Keratinocyte (primary cell): ENCODE measurements at regions not wholly inside any gene's neighbourhood (a gene's known extent, or its start where the extent isn't known, plus 50 kb on each side); places are given as distances from the start of the nearest gene placed in this dataset.

Source experiments
- DNase-seq: peaks from one replicate; pipeline ENCODE4 v3.0.0-alpha.2; 2011; ENCODE audit warnings: low read depth, missing footprints, low spot score
- FAIRE-seq: peaks from 2 replicates; lab custom pipeline; 2011; peaks lifted over from hg19 to GRCh38; lab: Jason Lieb, UNC
- H2AFZ ChIP-seq: 2 replicates; pipeline ENCODE4 v1.6.0; 2012; ENCODE audit warnings: low read length, control low read depth, inconsistent platforms; ENCODE audit not compliant: control insufficient read depth
- H3K27ac ChIP-seq: 2 replicates; pipeline ENCODE4 v1.5.1; 2011; ENCODE audit warnings: low read length; ENCODE audit not compliant: control insufficient read depth, insufficient read depth
- H3K27me3 ChIP-seq: 3 replicates; pipeline ENCODE4 v1.6.0; 2011; ENCODE audit warnings: low read length; ENCODE audit not compliant: control insufficient read depth, insufficient read depth; ENCODE audit errors: extremely low read depth
- H3K36me3 ChIP-seq, 2 experiments: 2 replicates in 1 of 2; 3 replicates in 1 of 2; pipeline ENCODE4 v1.5.1; 2011; ENCODE audit warnings: low read length in 2 of 2, mild to moderate bottlenecking in 1 of 2; ENCODE audit not compliant: control insufficient read depth in 2 of 2, insufficient read depth in 2 of 2; ENCODE audit errors: extremely low read depth in 1 of 2
- H3K4me1 ChIP-seq: 3 replicates; pipeline ENCODE4 v1.5.1; 2011; ENCODE audit warnings: low read length; ENCODE audit not compliant: control insufficient read depth, insufficient read depth; ENCODE audit errors: extremely low read depth
- H3K4me2 ChIP-seq: 3 replicates; pipeline ENCODE4 v1.6.0; 2011; ENCODE audit warnings: low read depth, low read length; ENCODE audit not compliant: control insufficient read depth, insufficient read depth; ENCODE audit errors: extremely low read depth
- H3K4me3 ChIP-seq, 3 experiments: fragments of 200-600 bp in 1 of 3; sonication (generic) in 1 of 3; 2 replicates in 2 of 3; 3 replicates in 1 of 3; pipeline ENCODE4 v1.5.1; 2011 to 2016; ENCODE audit warnings: low read length in 3 of 3, mild to moderate bottlenecking in 3 of 3, control low read depth in 2 of 3, inconsistent platforms in 1 of 3, low read depth in 1 of 3, mixed read lengths in 1 of 3, mixed run types in 1 of 3, moderate library complexity in 1 of 3; ENCODE audit not compliant: control insufficient read depth in 2 of 3, insufficient read depth in 2 of 3; ENCODE audit errors: extremely low read depth in 1 of 3
- H3K79me2 ChIP-seq: 2 replicates; pipeline ENCODE4 v1.6.0; 2012; ENCODE audit warnings: low read length; ENCODE audit not compliant: control insufficient read depth, insufficient read depth
- H3K9ac ChIP-seq: 3 replicates; pipeline ENCODE4 v1.6.0; 2011; ENCODE audit warnings: low read length; ENCODE audit not compliant: control insufficient read depth, insufficient read depth; ENCODE audit errors: extremely low read depth
- H3K9me1 ChIP-seq: 3 replicates; pipeline ENCODE4 v1.6.0; 2011; ENCODE audit warnings: low read length; ENCODE audit not compliant: control insufficient read depth, insufficient read depth; ENCODE audit errors: extremely low read depth
- H3K9me3 ChIP-seq: 2 replicates; pipeline ENCODE4 v1.5.1; 2012; ENCODE audit warnings: low read depth, low read length; ENCODE audit not compliant: control insufficient read depth
- H4K20me1 ChIP-seq: 3 replicates; pipeline ENCODE4 v1.6.0; 2011; ENCODE audit warnings: low read length; ENCODE audit not compliant: control insufficient read depth, insufficient read depth; ENCODE audit errors: extremely low read depth
- EZH2 ChIP-seq: IDR thresholded peaks from one replicate; pipeline ENCODE4 v1.6.1; 2012; ENCODE audit warnings: inconsistent platforms, mild to moderate bottlenecking, low read length, moderate library complexity
- dilution Hi-C: fragments of 300-500 bp; cut with MboI; formaldehyde crosslinking; loops from one replicate; pipeline ENCODE4 v1.7.0; 2020; ENCODE audit warnings: low sequenced_read_pairs; ENCODE audit not compliant: extremely low pct_ligation_motif_present
- TF ChIP-seq, protein P1 (sequence below), 3 experiments: IDR thresholded peaks in 1 of 3; conservative IDR thresholded peaks in 1 of 3; optimal IDR thresholded peaks in 1 of 3; 2 replicates in 2 of 3; 3 replicates in 1 of 3; pipeline versions ENCODE3 to v1.5.1; 2011; ENCODE audit warnings: low read length in 3 of 3, mild to moderate bottlenecking in 3 of 3, moderate library complexity in 2 of 3, control low read depth in 1 of 3, inconsistent platforms in 1 of 3; ENCODE audit not compliant: insufficient read depth in 2 of 3; ENCODE audit errors: extremely low read depth in 1 of 3

DNA sequence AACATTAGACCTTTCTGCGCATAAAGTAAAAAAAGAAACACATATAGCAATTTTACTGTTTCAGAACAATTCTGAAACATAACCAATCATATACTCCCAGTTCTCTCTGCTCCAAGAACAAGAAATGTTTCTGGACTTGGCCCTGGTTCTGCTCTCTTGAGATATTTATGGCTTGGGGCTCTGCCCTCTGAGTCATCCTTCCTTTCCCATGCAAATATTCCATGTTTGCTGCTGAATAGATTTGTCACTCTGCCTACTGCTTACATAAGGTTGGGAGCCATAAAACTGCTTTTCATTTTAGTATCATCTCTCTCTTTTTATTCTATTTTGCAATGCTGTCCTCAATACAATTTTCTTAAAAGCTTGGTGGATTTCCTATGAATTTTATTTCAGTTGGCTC lies 499.6 kb upstream of the ACVR2A start:
- TF ChIP-seq, protein P1, sequence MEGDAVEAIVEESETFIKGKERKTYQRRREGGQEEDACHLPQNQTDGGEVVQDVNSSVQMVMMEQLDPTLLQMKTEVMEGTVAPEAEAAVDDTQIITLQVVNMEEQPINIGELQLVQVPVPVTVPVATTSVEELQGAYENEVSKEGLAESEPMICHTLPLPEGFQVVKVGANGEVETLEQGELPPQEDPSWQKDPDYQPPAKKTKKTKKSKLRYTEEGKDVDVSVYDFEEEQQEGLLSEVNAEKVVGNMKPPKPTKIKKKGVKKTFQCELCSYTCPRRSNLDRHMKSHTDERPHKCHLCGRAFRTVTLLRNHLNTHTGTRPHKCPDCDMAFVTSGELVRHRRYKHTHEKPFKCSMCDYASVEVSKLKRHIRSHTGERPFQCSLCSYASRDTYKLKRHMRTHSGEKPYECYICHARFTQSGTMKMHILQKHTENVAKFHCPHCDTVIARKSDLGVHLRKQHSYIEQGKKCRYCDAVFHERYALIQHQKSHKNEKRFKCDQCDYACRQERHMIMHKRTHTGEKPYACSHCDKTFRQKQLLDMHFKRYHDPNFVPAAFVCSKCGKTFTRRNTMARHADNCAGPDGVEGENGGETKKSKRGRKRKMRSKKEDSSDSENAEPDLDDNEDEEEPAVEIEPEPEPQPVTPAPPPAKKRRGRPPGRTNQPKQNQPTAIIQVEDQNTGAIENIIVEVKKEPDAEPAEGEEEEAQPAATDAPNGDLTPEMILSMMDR (optimal IDR thresholded peaks at IDR 0.05 in 1 of 3, IDR thresholded peaks at IDR 0.05 in 1 of 3, conservative IDR thresholded peaks at IDR 0.05 in 1 of 3; ENCODE audit: extremely low read depth in 1 of 3, insufficient read depth in 2 of 3, low read length in 3 of 3) = no peak
- no peak for TF ChIP-seq EZH2
- H2AFZ ChIP-seq = no peak overlapping the region
- H3K79me2 ChIP-seq = no peaks in the 10 kb centered on the region
- no peaks in the 10 kb centered on the region for H3K9me1 ChIP-seq
- no peaks in the 10 kb centered on the region for H3K9me3 ChIP-seq
- H3K36me3 ChIP-seq = no peaks in the 10 kb centered on the region
- dilution Hi-C loops = no loop called here
- no peaks in the 10 kb centered on the region for H3K27me3 ChIP-seq
- DNase-seq (no peak), FAIRE-seq (no peak)
- H3K4me1 ChIP-seq = no peaks in the 10 kb centered on the region
- H3K27ac ChIP-seq = no peak overlapping the region
- no peak overlapping the region for H3K4me2 ChIP-seq
- no peak overlapping the region for H3K9ac ChIP-seq
- H3K4me3 ChIP-seq = no peak overlapping the region
- H4K20me1 ChIP-seq = no peaks in the 10 kb centered on the region

DNA sequence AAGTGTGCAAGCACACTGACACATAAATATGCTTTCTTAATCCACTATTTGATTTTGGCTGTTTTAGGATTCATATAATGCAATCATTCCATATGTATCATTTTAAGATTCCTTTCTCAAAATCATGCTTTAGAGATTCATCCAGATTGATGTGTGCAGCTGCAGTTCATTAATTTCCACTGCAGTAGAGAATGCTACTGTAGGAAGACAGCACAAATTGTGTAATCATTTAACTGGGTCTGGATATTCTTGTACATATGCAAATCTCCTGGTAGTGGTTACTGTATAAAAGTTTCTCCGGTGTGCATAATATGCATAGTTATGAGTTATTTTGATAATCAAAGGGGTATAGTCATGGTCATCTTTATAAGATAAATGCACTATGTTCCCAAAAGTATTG lies 502.5 kb upstream of the ACVR2A start:
- Histone ChIP-seq H3K4me2 (no peak overlapping the region), H3K4me3 (no peak overlapping the region), H4K20me1 (no peaks in the 10 kb centered on the region), H3K36me3 (no peaks in the 10 kb centered on the region), H3K9me1 (no peaks in the 10 kb centered on the region), H3K9ac (no peak overlapping the region), H3K79me2 (no peaks in the 10 kb centered on the region), H3K4me1 (no peaks in the 10 kb centered on the region), H3K9me3 (no peaks in the 10 kb centered on the region), H2AFZ (no peak overlapping the region), H3K27me3 (no peaks in the 10 kb centered on the region), H3K27ac (no peak overlapping the region)
- dilution Hi-C loops = no loop called here
- DNase-seq (no peak), FAIRE-seq (no peak)
- TF ChIP-seq, protein P1 (optimal IDR thresholded peaks at IDR 0.05 in 1 of 3, IDR thresholded peaks at IDR 0.05 in 1 of 3, conservative IDR thresholded peaks at IDR 0.05 in 1 of 3; ENCODE audit: extremely low read depth in 1 of 3, insufficient read depth in 2 of 3, low read length in 3 of 3) = no peak
- no peak for TF ChIP-seq EZH2
